ENCODE measurements at regions not wholly inside any gene's neighbourhood (a gene's known extent, or its start where the extent isn't known, plus 50 kb on each side); places are given as distances from the start of the nearest gene placed in this dataset.

GRCh38 chr12:107320929-107321631 lies 227.7 kb upstream of the CRY1 start:
- DNase-seq (ENCODE audit: low spot score) = peak; percentile 64

- DNase-seq (ENCODE audit: low spot score) = no peak
Observed at GRCh38 chr12:107322063-107322462, 228.7 kb upstream of the CRY1 start.

DNA sequence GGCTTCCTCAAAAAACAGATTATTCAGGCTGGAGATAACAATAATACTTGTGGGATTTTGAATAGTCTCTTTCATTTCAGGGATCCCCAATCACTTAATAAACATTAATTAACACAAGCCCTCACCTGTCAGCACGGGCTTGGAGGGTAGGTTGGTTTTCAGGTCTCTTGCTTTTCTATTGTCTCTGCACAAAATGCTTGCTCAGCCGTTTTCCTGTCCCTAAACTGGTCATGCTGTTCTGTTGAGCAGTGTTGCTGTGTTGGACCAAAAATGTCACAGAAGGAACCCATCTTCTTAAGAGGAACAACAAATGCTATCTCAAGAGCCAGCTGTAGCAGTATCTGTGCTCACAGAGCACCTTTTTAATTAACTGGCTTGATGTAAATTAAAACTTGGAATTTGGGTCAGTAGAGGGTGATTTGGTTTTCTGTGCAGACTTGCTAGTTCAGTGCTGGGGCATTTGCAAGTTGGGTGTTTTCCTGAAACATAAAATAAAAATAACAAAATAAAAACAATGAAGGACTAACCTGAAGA lies 231.8 kb upstream of the CRY1 start:
- no peak for DNase-seq (ENCODE audit: low spot score)

- DNase-seq (ENCODE audit: low spot score) = no peak
Observed at GRCh38 chr12:107326237-107326636, 232.9 kb upstream of the CRY1 start.

DNA sequence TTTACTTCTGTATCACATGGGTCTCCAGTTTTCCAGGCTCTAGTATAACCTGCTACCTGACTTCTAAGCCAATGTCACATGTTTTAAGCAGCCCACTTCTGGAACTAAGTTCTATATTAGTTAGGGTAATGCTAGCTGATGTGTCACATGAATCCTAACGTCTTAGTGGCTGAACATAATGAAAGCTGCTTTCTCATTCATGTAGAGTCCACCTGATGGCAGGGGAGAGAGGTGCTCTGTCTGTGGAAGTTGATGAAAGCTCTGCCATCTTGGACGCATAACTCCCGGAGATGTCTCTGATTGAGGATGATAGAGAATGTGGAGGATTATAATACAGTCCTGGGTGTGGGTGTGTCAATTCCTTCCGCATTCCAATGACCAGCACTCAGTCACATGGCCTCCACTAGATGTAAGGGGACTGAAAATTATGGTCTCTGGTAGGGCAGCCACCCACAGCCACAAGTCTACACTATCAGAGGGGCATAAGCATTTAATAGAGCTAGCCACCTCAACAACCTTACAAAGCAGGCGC lies 234.4 kb upstream of the CRY1 start:
- peak; percentile 46 for DNase-seq (ENCODE audit: low spot score)

GRCh38 chr12:107328442-107329133 lies 235.2 kb upstream of the CRY1 start:
- DNase-seq (ENCODE audit: low spot score) = peak; percentile 90

GRCh38 chr12:107329569-107330324 lies 236.4 kb upstream of the CRY1 start:
- peak; percentile 72 for DNase-seq (ENCODE audit: low spot score)

DNA sequence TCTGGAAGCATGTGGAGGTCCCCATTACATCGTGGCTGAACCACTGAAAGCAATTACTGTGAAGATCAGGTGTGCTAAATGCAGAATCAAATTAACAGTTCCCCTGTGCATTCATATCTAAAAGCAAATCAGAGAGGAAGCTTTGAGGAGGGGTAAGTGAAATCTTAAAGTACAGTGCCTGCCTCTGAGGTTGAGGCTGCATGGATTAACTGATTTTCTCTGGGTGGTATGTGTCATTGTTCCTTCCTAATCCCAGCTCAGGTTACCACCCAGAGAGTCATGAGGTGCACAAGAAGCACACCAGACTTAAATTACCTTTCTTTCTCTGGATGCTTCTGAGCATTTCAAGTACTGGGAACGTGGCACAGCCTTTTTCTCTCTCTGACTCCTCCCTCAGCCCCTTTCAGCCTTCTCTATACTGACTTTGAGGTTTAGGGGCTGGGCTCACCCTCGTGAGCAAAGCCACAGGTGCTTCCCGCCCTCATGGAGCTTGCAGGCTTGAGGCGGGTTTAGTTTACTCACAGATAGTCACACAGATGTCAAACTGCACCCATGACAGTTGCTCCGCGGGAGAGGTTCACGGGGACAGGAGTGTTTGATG lies 237.6 kb upstream of the CRY1 start:
- DNase-seq (ENCODE audit: low spot score) = no peak

GRCh38 chr12:107331471-107331870 lies 238.1 kb upstream of the CRY1 start:
- no peak for DNase-seq (ENCODE audit: low spot score)

DNA sequence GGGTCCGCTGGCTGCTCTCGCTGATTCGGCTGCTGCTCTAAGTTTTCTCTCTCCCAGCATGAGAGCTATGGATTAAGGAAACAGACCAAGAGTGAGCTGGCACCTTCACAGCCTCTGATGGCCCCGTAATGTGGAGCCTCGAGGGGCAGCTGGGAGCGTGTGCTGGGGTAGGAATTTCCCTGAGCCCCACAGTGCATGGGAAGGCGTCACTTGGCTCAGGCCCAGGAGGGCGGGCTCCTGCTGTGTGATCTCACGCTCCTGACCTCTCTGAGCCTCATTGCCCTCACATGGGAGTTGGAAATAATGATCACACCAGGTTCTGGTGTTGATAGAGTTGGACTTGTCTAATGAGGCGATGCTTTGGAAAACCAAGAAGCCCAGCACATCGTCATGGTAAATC lies 238.6 kb upstream of the CRY1 start:
- DNase-seq (ENCODE audit: low spot score) = peak; percentile 39

DNA sequence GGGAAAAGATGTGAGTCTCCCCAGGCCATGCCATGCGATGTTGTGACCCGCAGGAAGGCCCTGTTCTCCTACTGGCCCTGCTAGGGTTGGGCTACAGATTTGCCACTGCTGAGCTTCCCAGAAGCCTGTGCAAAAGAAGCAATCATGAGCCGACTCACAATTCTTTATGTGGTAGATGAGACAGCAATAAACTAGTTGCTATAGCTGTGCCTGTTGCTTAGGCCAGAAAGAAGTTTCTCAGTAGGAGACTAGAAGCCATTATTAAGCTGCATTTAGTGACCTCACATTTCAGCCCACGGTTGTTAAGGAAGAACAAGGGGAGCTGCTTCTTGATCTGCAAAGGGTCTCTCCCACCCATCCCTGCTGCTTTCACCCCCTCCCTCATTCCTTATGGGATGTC lies 239.4 kb upstream of the CRY1 start:
- no peak for DNase-seq (ENCODE audit: low spot score)

DNA sequence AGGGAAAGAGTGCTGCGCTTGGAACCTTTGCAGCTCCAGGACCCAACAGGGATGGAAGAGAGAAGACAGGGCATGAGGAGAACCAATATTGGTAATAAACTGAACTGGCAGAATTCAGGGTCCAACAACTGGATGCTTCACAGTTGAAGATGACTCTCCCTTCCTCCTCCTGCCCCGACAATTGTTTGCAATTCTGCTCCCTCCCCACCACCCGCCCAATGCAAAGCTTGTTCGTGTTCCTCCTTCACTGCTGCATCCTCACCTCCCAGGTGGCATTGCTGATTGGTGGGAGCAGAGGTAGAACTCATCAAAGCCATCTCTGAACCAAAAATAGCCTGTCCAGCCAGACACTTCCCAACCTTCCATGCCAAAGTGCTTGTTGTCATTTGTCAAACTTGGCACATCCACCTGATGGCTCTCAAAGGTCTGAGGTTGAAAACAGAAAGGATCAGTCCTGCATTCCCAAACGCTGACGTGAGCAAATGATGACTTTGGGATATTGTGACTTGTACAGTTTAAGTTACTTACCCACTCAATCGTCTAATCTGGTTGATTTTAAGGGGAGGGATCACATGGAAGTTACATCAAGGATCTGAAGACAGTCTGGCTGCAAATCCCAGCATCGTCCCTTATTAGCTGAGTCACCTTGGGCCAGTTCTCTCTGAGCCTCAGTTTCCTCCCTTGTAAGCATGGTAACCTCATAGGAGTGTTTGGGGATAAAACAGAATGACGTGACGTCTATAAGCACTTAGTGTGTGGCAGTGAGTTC lies 242.6 kb upstream of the CRY1 start:
- peak; percentile 90 for DNase-seq (ENCODE audit: low spot score)

DNA sequence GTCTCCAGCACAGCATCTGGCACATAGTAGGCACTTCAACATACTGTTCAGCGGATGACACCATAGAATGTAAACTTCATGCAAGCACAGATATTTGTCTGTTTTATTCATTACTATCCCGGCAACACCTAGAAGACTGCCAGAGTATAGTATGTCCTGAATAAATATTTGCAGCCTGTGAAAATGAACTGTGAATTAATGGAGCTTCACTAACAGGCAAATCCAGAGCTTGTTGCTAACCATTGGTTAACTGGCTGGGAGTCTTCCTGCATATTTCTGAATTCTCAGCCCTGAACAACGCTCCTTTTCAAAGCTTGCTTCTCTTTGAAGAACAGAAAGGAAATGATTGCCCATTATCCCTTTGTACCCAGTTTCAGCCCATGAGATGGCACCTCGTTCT lies 243.3 kb upstream of the CRY1 start:
- DNase-seq (ENCODE audit: low spot score) = peak; percentile 65

GRCh38 chr12:107337346-107338095 lies 244.2 kb upstream of the CRY1 start:
- DNase-seq (ENCODE audit: low spot score) = peak; percentile 97

- no peak for DNase-seq (ENCODE audit: low spot score)
Observed at GRCh38 chr12:107339487-107339886, 246.1 kb upstream of the CRY1 start.

DNA sequence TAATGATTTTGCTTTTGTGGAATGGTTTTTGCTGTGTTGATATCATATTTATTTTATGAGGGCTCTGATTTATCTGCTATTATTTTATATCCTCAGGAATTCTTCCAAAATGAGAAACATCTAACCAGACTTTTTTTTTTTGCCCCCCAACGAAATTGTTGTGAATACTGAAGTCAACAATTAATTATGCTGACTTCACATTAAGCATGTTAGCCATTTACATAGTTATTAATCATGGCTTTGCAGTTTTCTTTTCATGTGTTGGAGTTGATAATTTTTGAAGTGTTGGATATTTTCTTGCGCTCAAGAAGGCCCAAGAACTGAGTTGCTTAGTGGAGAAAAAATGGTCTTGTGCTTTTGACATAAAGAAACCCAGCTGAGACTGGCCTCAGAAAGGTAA lies 246.6 kb upstream of the CRY1 start:
- no peak for DNase-seq (ENCODE audit: low spot score)

DNA sequence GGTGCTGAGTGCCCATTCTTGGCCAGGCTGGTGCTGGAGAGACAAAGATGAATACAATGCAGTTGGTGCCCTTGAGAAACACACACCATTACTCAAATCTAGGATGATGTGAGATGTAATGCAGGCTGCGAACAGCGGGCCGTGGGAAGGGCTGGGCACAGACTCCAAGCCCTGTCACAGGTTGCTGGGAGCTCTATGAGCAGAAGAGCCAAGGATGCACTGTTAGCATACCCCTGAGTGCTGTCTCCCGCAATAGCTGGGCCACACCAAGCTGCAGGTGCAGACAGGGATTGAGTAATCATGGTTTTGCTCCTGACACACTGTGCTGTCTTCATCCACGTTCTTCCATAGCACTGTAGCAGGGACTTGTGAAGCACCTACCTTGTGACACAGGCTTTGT lies 247.5 kb upstream of the CRY1 start:
- DNase-seq (ENCODE audit: low spot score) = no peak

GRCh38 chr12:107344035-107344808 lies 250.9 kb upstream of the CRY1 start:
- DNase-seq (ENCODE audit: low spot score) = peak; percentile 99

- DNase-seq (ENCODE audit: low spot score) = no peak
Observed at GRCh38 chr12:107347261-107347660, 253.9 kb upstream of the CRY1 start.
